ENCODE measurements at regions not wholly inside any gene's neighbourhood (a gene's known extent, or its start where the extent isn't known, plus 50 kb on each side); places are given as distances from the start of the nearest gene placed in this dataset.

DNA sequence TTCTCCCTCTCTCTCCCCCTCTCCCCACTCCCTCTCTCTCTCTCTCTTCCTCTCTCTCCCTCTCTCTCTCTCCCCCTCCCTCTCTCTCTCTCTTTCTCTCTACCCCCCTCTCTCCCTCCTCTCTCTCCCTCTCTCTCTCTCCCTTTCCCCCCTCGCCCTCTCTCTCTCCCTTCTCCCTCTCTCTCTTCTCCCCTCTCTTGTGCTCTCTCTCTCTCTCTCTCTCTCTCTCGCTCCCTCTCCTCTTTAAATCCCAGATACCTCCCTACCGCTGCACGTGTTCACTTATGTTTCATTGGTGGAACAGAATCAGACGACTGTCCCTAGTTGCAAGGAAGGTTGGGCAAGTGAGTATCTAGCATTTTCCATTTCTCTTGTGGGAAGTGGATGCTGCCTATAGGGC, 166.5 kb downstream of the EBLN2 start:
- H3K4me1 ChIP-seq (ENCODE audit: control insufficient read depth, insufficient read depth, low read length): no peaks in the 10 kb centered on the region
- no peaks in the 10 kb centered on the region for H3K27me3 ChIP-seq (ENCODE audit: control insufficient read depth, insufficient read depth)
- no peak overlapping the region for H3K27ac ChIP-seq (ENCODE audit: low read length)
- intact Hi-C loops (cut with DNase I): no loop called here
- DNase-seq (no peak), ATAC-seq (no peak)
- H3K9me3 ChIP-seq (ENCODE audit: control insufficient read depth, low read length): no peaks in the 10 kb centered on the region
- WGBS: 75% methylated on average over 5 of the region's 5 CpGs
- no peak overlapping the region for H3K4me3 ChIP-seq (ENCODE audit: low read length)

DNA sequence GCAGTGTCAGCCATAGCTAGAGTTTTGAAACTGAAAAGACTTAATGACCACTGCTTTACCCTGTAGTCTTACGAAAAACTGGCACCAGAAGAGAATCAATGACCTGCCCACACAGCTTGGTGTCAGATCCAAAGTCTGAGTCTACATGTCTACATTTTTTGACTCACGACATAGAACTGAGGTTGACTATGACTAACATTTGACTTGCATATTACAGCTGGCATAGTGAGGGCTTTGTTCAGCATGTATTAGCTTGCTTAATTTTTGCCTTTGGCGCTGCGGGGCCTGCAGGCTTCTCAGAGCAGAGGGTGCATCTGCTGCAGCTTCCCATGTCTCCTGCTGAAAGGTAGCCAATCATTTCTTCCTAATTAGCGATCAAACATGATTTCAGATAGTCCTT, 167.0 kb downstream of the EBLN2 start:
- H3K9me3 ChIP-seq (ENCODE audit: control insufficient read depth, low read length): no peaks in the 10 kb centered on the region
- no peaks in the 10 kb centered on the region for H3K4me1 ChIP-seq (ENCODE audit: control insufficient read depth, insufficient read depth, low read length)
- H3K27me3 ChIP-seq (ENCODE audit: control insufficient read depth, insufficient read depth): no peaks in the 10 kb centered on the region
- H3K4me3 ChIP-seq (ENCODE audit: low read length): no peak overlapping the region
- no peak overlapping the region for H3K27ac ChIP-seq (ENCODE audit: low read length)
- intact Hi-C loops (cut with DNase I): no loop called here
- ATAC-seq (no peak), DNase-seq (no peak)
- WGBS: 86% methylated on average over 5 of the region's 5 CpGs

DNA sequence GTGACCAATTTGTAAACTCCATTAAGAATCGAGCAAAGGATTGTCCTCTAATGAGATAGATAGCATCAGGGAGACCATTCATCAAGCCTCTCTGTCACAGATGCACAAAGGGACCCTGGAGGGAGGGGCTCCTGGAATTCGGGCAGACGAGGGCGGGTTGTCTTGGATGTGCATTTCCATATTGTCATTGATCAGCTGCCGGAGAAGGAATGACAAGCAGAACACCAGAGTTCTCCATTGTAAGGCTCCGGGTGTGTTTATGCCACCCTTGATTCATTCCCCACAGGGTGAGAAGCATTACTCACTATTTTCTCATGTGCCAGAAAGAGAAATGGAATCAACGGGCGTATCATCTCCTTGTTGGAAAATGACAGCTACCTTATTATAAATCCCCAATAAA, 167.5 kb downstream of the EBLN2 start:
- Histone ChIP-seq H3K9me3 (ENCODE audit: control insufficient read depth, low read length) (no peaks in the 10 kb centered on the region), H3K4me1 (ENCODE audit: control insufficient read depth, insufficient read depth, low read length) (no peaks in the 10 kb centered on the region), H3K27me3 (ENCODE audit: control insufficient read depth, insufficient read depth) (no peaks in the 10 kb centered on the region), H3K4me3 (ENCODE audit: low read length) (no peak overlapping the region), H3K27ac (ENCODE audit: low read length) (no peak overlapping the region)
- ATAC-seq: no peak
- WGBS: 72% methylated on average over 8 of the region's 8 CpGs
- no peak for DNase-seq
- intact Hi-C loops (cut with DNase I): no loop called here

DNA sequence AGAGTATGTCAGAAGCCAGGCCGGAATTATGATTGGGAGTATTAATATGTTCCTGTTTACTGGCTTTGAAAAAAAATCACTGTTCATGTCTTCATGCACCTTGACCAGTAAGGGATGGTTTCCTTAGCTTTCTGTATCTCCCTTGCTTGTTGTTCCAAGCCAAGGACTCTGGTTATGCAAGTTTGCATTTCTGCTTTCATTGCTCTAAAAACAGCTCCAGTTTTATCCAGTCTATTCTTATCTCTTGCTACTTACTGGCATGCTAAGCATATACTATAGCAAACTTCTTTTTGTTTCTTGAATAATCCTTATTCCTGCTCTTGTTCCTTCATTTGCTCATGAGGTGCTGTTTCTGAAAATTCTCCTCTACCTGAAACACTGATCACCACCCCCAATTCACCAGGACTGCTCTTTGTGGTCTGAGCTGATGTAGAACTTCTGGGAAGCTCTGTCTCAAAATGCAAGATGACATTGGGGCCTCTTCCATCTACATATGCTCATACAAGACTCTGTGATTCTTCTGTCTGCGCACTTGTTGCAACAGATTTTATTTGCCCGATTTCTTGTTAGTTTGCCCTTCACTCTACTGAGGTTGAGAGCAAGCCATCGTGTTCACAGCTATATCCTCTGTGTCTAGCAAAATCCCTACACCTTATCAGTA, 173.0 kb downstream of the EBLN2 start:
- ATAC-seq (no peak), DNase-seq (no peak)
- Histone ChIP-seq H3K27ac (ENCODE audit: low read length) (no peak overlapping the region), H3K4me1 (ENCODE audit: control insufficient read depth, insufficient read depth, low read length) (no peaks in the 10 kb centered on the region), H3K27me3 (ENCODE audit: control insufficient read depth, insufficient read depth) (no peaks in the 10 kb centered on the region), H3K9me3 (ENCODE audit: control insufficient read depth, low read length) (no peaks in the 10 kb centered on the region), H3K4me3 (ENCODE audit: low read length) (no peak overlapping the region)
- intact Hi-C loops (cut with DNase I): no loop called here
- 92% methylated on average over 4 of the region's 4 CpGs for WGBS

DNA sequence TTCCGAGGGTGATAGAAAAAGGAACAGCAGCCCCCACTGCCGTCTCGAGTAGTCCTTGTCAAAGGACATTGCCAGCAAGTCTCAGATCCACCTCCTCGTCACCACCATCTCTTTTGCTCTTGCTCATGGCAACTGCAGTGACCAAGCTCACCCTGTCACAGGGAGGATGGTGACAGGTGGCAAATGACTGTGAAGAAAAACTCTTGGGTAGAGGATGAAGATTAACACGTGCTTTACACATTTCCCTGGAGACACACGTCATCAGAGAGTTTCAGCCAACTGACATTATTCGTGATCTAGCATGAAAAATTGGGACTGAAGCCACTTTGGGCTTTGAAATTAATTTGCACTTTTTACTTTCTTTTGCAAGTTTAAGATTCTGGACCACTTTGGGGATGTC, 174.3 kb downstream of the EBLN2 start:
- intact Hi-C loops (cut with DNase I): no loop called here
- Histone ChIP-seq H3K27ac (ENCODE audit: low read length) (no peak overlapping the region), H3K27me3 (ENCODE audit: control insufficient read depth, insufficient read depth) (no peaks in the 10 kb centered on the region), H3K4me3 (ENCODE audit: low read length) (no peak overlapping the region), H3K9me3 (ENCODE audit: control insufficient read depth, low read length) (no peaks in the 10 kb centered on the region), H3K4me1 (ENCODE audit: control insufficient read depth, insufficient read depth, low read length) (no peaks in the 10 kb centered on the region)
- WGBS: 38% methylated on average over 7 of the region's 7 CpGs
- ATAC-seq (no peak), DNase-seq (no peak)

DNA sequence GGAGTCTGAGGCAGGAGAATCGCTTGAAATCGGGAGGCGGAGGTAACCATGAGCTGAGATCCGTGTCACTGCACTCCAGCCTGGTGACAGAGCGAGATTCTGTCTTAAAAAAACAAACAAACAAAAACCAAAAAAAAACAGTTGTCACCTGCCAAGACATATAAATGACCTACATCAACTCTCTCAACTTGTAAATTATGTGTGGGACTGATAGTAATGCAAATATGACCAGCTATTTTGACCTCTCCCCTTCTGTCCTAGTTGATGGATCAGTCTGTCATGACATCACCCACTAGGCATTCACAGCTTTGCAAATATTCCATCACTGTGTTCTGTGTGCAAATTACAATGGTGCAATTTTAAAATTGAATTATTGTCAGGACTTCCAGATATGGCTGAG, 175.4 kb downstream of the EBLN2 start:
- intact Hi-C loops (cut with DNase I): no loop called here
- no peaks in the 10 kb centered on the region for H3K9me3 ChIP-seq (ENCODE audit: control insufficient read depth, low read length)
- H3K27ac ChIP-seq (ENCODE audit: low read length): no peak overlapping the region
- no peak overlapping the region for H3K4me3 ChIP-seq (ENCODE audit: low read length)
- no peak for ATAC-seq
- no peaks in the 10 kb centered on the region for H3K4me1 ChIP-seq (ENCODE audit: control insufficient read depth, insufficient read depth, low read length)
- 82% methylated on average over 5 of the region's 5 CpGs for WGBS
- H3K27me3 ChIP-seq (ENCODE audit: control insufficient read depth, insufficient read depth): no peaks in the 10 kb centered on the region
- DNase-seq: no peak

DNA sequence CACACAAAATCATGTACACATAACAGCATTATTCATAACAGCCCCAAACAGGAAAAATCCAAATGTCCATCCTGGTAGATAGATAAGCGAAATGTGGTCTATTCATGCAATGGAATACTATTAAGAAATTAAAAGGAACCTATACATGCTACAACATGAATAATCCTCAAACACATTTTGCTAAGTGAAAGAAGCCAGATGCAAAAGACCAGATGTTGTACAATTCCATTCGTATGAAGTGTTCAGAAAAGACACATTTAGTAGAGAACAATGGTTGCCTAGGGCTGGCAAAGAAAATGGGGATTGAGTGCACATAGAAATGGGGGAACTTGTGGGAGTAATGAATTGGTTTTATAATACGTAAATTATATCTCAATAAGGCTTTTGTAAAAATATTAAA, 182.3 kb downstream of the EBLN2 start:
- Histone ChIP-seq H3K27ac (ENCODE audit: low read length) (no peak overlapping the region), H3K9me3 (ENCODE audit: control insufficient read depth, low read length) (no peaks in the 10 kb centered on the region), H3K4me1 (ENCODE audit: control insufficient read depth, insufficient read depth, low read length) (no peaks in the 10 kb centered on the region), H3K4me3 (ENCODE audit: low read length) (no peak overlapping the region), H3K27me3 (ENCODE audit: control insufficient read depth, insufficient read depth) (no peaks in the 10 kb centered on the region)
- 85% methylated on average over 3 of the region's 3 CpGs for WGBS
- intact Hi-C loops (cut with DNase I): no loop called here
- DNase-seq: no peak
- no peak for ATAC-seq

DNA sequence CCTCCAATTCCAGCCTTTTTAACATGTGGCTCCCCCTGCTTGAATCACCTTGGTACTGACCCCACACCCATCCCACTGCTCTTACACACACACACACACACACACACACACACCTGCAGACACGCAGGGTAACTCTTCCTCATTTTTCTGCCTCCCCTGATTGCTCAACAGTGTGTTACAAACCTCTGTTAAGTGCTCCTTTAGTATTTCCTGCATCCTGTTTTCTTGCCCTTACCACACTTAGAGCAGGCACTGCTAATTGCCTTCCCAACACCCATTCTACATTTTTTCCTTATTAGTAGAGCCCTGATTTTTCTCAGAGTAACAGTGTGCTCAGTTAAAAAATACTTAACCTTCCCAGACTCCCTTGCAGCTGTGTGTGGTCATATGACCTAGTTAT, 184.0 kb downstream of the EBLN2 start:
- Histone ChIP-seq H3K9me3 (ENCODE audit: control insufficient read depth, low read length) (no peaks in the 10 kb centered on the region), H3K4me1 (ENCODE audit: control insufficient read depth, insufficient read depth, low read length) (no peaks in the 10 kb centered on the region), H3K27me3 (ENCODE audit: control insufficient read depth, insufficient read depth) (no peaks in the 10 kb centered on the region), H3K4me3 (ENCODE audit: low read length) (no peak overlapping the region), H3K27ac (ENCODE audit: low read length) (no peak overlapping the region)
- 64% methylated on average over 1 of the region's 1 CpG for WGBS
- ATAC-seq (no peak), DNase-seq (no peak)
- intact Hi-C loops (cut with DNase I): no loop called here

DNA sequence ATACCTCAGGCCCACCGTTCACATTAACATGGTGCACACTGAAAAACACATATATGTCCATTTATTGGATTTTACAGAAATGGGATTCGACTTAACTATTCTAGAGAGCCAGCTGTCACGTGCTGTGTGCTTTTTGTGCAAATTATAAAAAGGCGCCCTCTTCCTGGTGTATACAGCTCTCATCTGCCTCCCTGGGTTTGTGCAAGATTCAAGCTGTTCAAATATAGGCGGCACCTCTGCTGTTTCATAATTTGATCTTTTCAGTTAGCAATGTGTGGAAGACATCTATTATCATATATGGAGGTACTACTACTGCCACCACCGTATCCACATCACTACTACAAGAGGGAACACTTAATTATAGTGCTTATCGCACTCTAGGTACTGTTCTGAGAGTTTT, 187.6 kb downstream of the EBLN2 start:
- Histone ChIP-seq H3K4me3 (ENCODE audit: low read length) (no peak overlapping the region), H3K27me3 (ENCODE audit: control insufficient read depth, insufficient read depth) (no peaks in the 10 kb centered on the region), H3K27ac (ENCODE audit: low read length) (no peak overlapping the region), H3K9me3 (ENCODE audit: control insufficient read depth, low read length) (no peaks in the 10 kb centered on the region), H3K4me1 (ENCODE audit: control insufficient read depth, insufficient read depth, low read length) (no peaks in the 10 kb centered on the region)
- intact Hi-C loops (cut with DNase I): no loop called here
- no peak for DNase-seq
- ATAC-seq: no peak
- 85% methylated on average over 7 of the region's 7 CpGs for WGBS

DNA sequence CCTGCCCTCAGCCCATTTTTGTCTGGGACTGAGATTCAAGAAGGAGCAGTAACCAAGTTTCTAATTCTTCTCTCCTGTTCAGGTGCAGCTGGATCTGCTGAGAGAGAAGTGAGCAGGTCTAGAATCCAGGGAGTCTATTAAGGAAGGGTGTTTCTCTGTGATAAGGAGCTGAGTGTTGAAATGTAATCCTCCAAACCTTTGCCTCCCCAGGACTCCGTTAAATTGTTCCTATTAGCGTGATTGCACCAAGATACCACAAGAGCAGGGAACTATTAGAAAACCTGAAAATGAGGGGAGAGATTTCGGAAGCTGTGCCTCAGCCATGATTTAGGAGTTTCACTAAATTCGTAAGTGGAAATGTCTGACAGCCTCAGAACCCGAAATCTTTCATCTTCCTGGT, 192.6 kb downstream of the EBLN2 start:
- Histone ChIP-seq H3K27me3 (ENCODE audit: control insufficient read depth, insufficient read depth) (no peaks in the 10 kb centered on the region), H3K4me3 (ENCODE audit: low read length) (no peak overlapping the region), H3K9me3 (ENCODE audit: control insufficient read depth, low read length) (no peaks in the 10 kb centered on the region), H3K4me1 (ENCODE audit: control insufficient read depth, insufficient read depth, low read length) (no peaks in the 10 kb centered on the region), H3K27ac (ENCODE audit: low read length) (no peak overlapping the region)
- WGBS: 68% methylated on average over 5 of the region's 5 CpGs
- no peak for ATAC-seq
- intact Hi-C loops (cut with DNase I): no loop called here
- no peak for DNase-seq

DNA sequence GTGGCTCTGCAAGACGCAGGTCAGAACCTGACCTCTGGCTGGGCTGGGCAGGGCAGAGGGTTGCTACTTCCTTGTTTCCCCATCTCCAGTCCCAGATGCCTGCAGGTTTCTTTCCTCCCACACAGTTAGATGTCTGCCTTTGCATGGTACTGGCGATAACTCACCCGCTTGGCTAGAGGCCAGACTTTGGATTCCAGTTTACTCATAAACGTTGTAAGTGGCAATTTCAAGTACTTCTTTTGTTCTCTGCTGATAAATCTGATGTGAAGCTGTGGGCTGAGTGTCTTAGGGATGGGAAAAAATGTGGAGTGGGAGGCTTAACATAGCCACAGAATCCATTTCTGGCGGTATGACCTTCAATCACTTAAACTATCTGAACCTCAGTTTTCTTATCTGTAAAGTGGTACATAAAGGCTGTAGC, 194.2 kb downstream of the EBLN2 start:
- Histone ChIP-seq H3K9me3 (ENCODE audit: control insufficient read depth, low read length) (no peaks in the 10 kb centered on the region), H3K27ac (ENCODE audit: low read length) (no peak overlapping the region), H3K4me3 (ENCODE audit: low read length) (no peak overlapping the region), H3K4me1 (ENCODE audit: control insufficient read depth, insufficient read depth, low read length) (no peaks in the 10 kb centered on the region), H3K27me3 (ENCODE audit: control insufficient read depth, insufficient read depth) (no peaks in the 10 kb centered on the region)
- WGBS: 47% methylated on average over 5 of the region's 5 CpGs
- DNase-seq: no peak
- ATAC-seq: peak in 1 of 2 donors; percentile 25
- intact Hi-C loops (cut with DNase I): no loop called here

DNA sequence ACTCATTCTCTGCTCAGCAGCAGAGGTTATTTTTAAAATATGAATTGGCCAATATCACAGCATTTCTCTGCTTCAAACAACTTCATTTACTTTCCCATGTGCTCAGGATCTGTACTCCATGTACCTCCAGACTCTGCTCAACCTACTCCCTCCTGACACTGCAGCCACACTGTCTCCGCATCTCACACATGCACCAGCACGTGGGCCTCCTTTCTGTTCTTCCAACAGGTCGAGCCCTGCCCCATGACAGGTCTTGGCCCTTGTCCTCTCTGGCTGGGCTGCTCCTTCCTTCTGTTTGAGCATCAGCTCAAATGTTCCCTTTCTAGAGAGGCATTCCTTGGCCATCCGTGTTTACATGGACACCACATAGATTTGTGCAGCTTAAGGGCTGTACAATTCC, 195.7 kb downstream of the EBLN2 start:
- H3K9me3 ChIP-seq (ENCODE audit: control insufficient read depth, low read length): no peaks in the 10 kb centered on the region
- no peak overlapping the region for H3K4me3 ChIP-seq (ENCODE audit: low read length)
- no peaks in the 10 kb centered on the region for H3K27me3 ChIP-seq (ENCODE audit: control insufficient read depth, insufficient read depth)
- no peaks in the 10 kb centered on the region for H3K4me1 ChIP-seq (ENCODE audit: control insufficient read depth, insufficient read depth, low read length)
- intact Hi-C loops (cut with DNase I): no loop called here
- ATAC-seq (peak in 1 of 2 donors; percentile 44), DNase-seq (no peak)
- H3K27ac ChIP-seq (ENCODE audit: low read length): no peak overlapping the region
- 78% methylated on average over 4 of the region's 4 CpGs for WGBS

Measured in right cardiac atrium (tissue), 5 donors.